ENCODE measurements at regions not wholly inside any gene's neighbourhood (a gene's known extent, or its start where the extent isn't known, plus 50 kb on each side); places are given as distances from the start of the nearest gene placed in this dataset.
"Not testable (repeated sequence)": the region's sequence is repeated elsewhere in the genome, so short reads cannot be mapped to it uniquely, and the experiment has no call there.

DNA sequence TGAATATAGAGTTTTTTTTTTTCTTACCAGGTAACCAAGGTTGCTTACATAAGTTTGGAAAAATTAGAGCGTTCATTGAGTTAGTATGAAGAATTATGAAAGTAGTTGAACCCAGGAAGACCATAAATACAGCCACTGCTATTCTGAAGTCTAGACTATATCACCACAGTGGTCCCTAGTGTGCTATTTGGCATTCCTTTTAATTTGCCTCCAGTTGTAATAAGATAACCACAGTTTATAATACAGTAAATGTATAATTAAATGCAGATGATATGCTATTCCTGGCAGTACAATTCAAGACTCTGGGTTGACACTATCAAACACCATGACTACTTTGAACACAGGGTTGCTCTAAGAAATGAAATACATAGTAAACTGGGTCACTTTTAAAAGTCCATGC is 270.5 kb downstream of the BRINP2 start:
- FAIRE-seq, result no peak

DNA sequence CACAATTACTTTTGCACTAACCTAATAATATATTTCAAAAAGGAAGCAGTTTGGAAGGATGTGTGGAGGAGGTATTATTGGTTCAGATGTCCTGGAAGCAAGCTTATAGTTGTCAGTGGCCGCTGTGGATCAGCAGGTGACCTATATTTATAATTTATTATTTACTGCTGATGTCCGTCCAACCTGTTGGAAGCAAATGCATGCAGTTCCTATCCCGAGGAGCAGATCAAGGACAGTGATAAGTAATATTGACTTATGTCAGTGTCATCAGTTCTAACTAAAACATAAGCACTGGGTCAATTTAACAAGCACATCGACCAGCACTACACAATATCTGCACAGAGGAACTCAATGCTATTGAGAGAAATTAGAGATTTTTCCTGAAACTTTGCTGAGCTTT is 270.1 kb downstream of the BRINP2 start:
- FAIRE-seq (no peak), DNase-seq (ENCODE audit: low spot score in 2 of 2) (no peak)

More for the DNA sequence above, 270.5 kb downstream of the BRINP2 start:
- DNase-seq (ENCODE audit: low spot score in 2 of 2), result no peak

DNA sequence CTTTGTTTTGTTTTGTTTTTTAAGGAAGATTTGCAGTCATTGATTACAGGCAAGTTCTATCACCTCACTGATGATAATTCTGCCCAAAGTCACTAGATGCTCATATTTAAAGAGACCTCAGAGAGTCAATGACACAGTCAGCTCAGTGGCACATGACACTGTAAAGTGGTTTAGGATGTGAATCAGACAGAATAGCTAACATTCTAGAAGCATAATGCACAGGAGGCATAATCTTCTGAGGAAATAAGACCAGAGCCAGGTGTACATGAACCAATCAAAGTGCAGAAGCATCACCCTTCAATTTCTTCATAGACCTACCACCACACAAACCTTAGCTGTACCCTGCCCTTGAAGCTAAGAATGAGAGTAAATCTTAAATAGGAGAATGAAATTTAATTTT is 268.5 kb downstream of the BRINP2 start:
- no peak for FAIRE-seq
- no peak for DNase-seq (ENCODE audit: low spot score in 2 of 2)

DNA sequence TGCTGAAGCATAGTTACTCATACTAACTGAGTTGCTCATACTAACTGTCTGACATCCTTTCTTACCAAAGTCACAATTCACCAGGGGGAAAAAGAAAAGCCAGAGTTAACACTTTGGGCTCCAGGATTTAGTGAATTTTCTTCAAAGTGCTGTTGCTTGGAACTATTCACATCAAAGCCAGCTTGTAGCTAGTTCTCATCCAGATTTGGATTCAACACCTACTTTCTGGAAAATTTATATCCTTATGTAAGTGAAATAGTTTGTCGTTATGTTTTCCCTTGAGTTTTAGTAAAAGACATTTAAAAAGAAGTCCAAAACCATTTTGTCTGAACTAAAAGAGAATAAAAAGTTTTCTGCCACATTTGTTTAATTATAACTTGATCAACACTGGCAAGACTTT is 264.6 kb downstream of the BRINP2 start:
- no peak for DNase-seq (ENCODE audit: low spot score in 2 of 2)

DNA sequence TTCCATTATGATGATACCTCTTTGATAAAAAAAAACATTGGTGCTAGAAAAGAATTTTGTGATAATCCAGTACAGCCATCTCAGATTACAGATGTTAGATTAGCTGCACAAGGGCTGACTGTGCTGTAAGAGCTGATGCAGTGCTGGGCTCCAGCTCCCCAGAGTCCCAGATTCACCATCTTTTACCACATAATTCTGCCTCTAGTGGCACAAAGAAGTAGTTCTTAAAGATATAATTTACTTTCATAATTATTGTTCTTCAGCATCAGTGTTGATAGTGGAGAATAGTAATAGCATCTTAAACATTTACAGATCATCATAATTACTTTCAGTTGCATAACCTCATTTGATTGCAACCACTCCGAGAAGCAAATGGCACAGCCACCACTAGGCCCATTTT is 262.1 kb downstream of the BRINP2 start:
- DNase-seq (ENCODE audit: low spot score in 2 of 2) (no peak), FAIRE-seq (no peak)

More for the DNA sequence above, 264.6 kb downstream of the BRINP2 start:
- no peak for FAIRE-seq

DNA sequence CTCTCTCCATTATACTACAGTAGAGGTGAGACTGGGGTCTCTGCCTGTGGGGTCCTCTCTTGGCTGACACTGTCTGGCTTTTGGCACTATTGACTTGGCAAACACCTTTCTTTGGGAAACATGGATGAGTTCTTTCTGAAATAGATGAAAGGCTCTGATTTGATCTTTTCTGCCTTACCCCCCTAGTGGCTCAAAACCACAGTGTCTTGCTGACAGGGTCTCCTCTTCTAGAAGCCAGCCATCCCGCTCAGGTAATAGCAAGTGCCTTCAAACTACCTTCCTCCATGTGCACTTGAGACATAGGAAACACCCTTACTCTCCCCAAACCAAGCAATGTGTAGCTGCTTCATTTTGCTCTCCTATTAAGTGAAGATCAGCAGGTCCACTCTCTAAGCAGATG is 260.4 kb downstream of the BRINP2 start:
- FAIRE-seq (no peak), DNase-seq (ENCODE audit: low spot score in 2 of 2) (no peak)

DNA sequence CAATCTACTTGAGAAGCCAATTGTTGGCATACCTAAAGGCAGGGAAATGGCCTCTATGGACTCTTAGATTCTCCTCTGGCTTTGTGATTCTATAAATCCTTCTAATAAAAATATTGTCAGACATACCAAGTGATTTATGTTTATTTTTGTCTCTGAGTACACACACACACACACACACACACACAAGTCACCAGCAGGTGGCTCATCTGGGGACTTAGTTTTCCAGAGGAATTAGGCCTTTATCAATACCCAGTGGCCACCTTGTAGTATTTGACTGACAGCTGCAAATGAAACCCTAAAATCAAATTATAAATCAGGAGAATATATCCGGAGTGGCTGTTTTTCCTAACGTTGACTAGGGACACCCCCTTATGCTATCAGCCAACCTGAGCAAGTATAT is 258.5 kb downstream of the BRINP2 start:
- FAIRE-seq (no peak), DNase-seq (ENCODE audit: low spot score in 2 of 2) (no peak)

DNA sequence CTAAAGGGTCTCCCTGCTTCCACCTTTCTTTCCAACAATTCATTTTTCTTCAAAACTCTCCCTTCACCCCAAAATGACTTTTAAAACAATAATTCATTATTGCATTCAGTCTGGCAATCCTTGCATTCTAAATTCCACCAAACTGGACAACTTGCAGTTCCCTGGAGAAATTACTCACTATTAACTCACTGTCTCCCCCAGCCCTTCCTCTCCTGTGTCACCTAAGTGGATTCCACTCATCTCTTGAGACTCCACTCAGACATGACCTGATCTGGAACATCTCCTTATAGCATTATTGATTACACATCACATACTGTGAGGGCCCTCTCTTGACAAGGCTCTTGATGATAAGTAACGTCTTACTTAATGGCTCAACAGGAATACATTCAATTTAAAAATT is 257.1 kb downstream of the BRINP2 start:
- DNase-seq (ENCODE audit: low spot score in 2 of 2), result no peak
- no peak for FAIRE-seq

DNA sequence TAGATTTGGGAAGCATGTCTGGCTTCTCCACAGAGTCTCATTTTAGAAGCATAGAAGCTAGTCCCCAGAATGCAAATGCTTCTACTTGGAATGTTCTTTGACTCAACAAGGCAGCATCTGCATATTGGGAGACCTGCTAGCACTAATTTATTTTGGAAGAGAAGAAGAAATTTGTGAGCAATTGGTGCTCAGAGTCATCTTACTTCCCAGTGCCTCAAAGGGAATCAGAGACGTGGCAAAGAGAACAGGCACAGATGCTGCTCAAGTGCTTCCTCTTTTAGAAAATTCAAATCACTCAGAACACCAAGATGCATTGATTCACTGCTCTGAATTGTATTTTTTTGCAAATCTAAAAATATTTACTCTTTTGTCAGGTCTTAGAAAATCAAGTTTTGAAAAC is 255.7 kb downstream of the BRINP2 start:
- DNase-seq (ENCODE audit: low spot score in 2 of 2) (no peak), FAIRE-seq (no peak)

DNA sequence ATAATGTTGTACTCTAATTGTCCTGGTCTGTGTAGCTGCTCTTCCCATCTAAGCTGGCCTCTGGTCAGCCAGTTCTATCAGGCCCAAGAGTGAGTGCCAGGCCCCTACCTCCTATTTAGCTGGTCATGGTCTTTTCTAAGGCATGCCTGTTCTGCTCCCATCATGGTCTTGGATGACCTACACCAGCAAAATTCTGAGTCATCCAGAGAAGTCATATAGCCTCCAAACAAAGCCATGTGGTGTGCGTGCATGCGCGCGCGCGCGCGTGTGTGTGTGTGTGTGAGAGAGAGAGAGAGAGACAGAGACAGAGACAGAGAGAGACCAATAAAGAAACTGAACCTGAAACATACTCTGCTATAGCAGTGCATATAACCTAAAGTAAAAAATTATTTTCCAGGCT is 254.4 kb downstream of the BRINP2 start:
- DNase-seq (ENCODE audit: low spot score in 2 of 2), result no peak
- FAIRE-seq, result no peak

DNA sequence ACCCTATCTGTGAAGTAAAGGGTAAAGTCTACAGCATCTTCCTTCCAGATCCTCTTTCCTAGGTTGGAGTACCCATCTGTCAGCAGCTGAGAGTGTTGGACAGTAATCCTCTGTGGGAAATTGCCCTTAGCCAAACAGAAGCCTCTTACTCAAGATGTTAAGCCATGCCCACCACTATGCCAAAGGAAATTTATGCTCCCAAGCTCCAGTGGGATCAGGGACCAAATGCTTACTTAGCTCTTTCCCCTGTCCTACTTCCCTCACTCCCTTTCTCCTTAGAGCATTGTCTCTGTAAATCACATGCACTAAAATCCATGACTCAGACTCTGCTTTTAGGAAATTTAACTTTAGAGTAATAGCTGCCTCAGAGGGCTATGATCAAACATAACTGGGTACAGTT is 254.0 kb downstream of the BRINP2 start:
- FAIRE-seq (no peak), DNase-seq (ENCODE audit: low spot score in 2 of 2) (no peak)

DNA sequence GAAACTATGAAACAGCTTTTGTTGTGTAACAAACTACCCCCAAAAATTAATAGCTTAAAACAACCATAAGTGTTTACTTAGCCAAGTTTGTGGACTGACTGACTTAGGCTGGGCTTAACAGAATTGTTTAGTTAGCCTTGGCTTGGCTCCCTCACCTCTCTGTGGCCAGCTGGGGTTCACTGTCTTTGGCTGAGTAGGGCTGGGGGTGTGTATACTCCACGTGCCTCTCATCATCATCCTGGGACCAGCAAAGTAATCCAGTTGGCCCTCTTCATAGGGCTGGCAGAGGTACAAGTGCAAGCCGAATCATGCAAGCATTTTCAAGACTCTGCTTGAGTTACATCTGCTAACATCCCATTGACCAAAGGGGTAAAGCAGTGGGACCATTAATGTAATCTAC is 252.3 kb downstream of the BRINP2 start:
- no peak for FAIRE-seq
- DNase-seq (ENCODE audit: low spot score in 2 of 2), result no peak

DNA sequence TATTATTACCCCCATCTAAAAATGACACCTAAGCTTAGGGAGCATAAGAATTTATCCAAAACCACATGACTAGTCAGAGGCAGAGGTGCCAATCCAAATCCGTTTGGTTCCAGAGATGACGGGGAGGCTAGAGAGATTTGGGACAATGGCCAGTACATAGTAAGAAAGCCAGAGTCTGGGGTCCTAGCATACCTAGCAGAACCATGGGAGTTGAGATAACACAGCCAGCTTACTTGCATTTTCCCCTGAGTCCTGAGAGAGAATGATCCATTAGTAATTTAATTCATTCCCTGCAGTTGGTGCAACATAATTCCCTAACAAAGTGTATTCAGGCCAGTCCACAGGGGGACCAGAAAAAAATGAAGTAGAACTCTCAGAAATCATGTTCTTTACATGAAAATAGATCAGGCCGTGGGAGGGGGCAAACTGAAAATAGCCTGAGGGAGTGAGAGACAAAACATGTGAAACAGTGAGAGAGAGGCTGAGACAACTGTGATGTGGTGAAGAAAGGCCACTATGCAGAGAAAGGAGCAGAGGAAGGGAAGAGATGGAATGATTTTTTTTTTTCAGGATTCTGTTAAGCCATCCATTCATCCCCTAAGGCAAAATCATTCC is 243.3 kb downstream of the BRINP2 start:
- DNase-seq (ENCODE audit: low spot score in 2 of 2), result no peak
- no peak for FAIRE-seq

DNA sequence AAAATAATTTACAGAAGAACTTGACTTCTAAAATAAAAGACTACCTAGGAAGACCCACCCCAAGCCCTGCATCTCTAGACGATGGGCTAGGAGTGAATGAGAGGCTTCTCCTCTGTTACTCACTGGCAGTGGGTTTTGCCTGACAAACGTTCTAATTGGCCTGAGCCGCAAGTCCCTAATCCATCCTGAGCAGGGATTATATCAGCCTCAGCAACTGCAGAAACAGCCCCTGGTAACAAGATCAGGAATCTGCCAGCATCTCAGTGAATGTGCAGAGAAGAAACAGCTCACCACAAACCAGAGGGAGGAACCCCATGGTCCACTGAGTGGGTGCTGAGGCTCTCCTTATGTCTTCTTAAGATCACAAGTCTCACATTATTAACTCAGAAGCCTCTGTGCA is 240.6 kb downstream of the BRINP2 start:
- DNase-seq (ENCODE audit: low spot score in 2 of 2) (no peak), FAIRE-seq (no peak)

DNA sequence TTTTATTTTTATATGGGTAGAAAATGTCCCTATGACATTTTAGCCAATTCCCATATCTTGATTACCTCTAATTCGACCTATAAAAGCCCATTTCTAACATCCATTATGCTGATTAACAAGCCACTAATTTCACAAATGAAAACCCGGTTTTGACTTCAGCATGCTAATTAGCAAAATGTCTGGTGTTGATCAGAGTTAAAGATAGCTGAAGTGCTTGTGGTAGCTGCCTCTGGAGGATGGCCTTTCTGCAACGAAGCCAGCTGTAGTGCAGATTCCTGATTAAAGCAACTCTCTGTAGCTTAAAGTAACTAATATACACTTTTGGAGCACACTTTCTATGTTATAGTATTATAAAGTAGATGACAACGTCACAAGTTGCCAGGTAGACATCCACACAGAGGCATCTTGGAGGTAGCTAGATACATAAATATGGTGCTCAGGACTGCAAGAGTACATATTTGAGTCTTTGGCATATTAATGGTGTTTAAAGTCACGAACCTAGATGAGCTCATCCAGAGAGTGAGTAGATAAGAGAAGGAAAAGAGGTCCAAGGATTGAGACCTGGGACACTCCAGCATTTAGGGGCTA is 239.5 kb downstream of the BRINP2 start:
- no peak for FAIRE-seq
- DNase-seq (ENCODE audit: low spot score in 2 of 2), result no peak

DNA sequence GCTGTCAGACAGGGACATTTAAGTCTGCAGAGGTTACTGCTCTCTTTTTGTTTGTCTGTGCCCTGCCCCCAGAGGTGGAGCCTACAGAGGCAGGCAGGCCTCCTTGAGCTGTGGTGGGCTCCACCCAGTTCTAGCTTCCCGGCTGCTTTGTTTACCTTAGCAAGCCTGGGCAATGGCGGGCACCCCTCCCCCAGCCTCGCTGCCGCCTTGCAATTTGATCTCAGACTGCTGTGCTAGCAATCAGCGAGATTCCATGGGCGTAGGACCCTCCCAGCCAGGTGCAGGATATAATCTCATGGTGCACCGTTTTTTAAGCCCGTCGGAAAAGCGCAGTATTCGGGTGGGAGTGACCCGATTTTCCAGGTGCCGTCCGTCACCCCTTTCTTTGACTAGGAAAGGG is 235.6 kb downstream of the BRINP2 start:
- not testable (repeated sequence) for DNase-seq (ENCODE audit: low spot score in 2 of 2)

DNA sequence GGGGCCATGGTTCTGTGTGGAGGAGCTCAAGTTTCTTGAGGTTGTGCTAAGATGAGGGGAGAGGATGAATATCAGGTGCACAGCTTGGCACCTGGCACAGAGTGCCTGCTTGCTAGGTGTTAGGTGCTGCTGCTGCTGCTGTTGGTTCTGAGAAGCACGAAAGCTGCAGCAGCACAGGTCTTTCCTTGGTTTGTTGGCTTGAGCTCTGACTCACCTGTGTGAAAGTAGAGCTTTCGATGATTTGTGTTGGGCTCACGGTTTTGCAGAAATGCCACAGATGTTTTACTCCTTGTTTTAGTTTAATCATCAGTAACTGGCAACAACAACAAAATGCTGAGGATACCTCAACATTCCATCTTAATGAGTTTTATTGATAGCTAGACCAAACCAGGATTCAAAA is 221.6 kb downstream of the BRINP2 start:
- no peak for DNase-seq (ENCODE audit: low spot score in 2 of 2)
- FAIRE-seq, result no peak

More for the DNA sequence above, 235.6 kb downstream of the BRINP2 start:
- not testable (repeated sequence) for FAIRE-seq

DNA sequence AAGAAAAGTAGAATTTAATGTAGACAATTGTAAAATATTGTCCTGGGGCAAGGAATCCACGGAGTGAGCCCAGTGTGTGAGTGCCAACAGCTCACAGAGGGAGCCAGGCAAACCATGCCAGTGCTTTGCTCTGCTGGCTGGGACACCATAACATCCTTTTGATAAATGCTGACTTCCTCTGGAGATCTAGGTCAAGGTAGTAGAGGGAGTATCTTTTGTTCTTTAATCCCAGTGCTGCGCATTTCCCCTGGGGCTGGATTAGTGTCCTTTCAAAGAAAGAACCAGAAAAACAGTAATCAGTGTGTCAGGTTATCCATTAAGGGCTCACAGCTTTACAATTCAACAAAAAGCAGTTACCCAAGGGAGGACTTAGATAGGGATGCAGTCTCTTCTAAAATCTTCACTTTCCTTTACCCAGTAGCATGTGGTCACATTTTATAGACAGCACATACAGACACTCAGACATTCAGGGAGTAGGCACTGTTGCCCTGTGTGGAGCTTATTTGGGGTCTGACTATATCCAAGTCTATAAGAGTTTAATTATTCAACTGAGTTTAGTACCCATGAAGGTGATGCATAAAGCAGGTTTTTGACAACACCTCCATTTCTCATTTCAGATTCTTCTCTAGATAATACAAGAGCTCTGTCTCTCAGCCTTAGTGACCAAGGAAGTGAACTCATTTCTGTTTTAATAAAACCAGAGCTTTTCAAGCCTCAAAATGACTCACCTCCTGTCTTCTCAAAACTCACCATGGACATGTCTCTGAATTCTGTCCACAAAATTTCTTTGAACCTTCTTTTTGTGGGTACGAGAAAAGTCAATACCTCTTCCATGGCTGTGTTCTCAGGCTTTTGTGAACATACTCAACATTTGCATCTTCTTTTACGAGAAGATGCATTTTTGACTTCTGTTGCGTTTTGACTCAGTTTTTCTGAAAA is 215.3 kb downstream of the BRINP2 start:
- FAIRE-seq (no peak), DNase-seq (ENCODE audit: low spot score in 2 of 2) (no peak)

DNA sequence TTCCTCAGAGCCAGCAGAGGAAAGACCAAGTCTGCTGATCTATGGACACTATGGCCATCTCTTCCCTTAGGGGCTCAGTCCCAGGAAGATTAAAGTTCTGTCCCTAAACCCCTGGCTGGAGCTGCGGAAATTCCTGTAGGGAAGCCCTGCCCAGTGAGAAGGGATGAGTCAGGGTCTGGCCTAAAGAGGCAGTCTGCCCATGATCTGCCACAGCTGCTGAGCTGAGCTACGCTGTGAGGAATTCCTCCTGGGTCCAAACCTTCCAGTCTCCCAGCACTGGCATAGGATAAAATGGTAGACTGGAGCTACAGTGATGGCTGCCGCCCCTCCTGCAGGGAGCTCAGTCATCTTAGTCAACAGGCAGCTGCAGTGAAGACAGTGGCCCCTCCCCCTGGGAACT is 213.7 kb downstream of the BRINP2 start:
- FAIRE-seq, result no peak
- no peak for DNase-seq (ENCODE audit: low spot score in 2 of 2)

DNA sequence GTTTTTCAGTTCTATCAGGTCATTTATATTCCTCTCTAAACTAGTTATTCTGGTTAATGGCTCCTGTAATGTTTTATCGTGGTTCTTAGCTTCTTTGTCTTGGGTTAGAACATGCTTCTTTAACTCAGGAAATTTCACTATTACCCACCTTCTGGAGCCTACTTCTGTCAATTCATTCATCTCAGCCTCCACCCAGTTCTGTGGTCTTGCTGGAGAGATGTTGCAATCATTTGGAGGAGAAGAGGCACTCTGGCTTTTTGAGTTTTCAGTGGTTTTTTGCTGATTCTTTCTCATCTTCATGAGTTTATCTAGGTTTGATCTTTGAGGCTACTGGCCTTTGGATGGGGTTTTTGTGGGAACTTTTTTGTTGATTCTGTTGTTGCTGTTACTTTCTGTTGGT is 213.0 kb downstream of the BRINP2 start:
- FAIRE-seq, result no peak
- no peak for DNase-seq (ENCODE audit: low spot score in 2 of 2)

DNA sequence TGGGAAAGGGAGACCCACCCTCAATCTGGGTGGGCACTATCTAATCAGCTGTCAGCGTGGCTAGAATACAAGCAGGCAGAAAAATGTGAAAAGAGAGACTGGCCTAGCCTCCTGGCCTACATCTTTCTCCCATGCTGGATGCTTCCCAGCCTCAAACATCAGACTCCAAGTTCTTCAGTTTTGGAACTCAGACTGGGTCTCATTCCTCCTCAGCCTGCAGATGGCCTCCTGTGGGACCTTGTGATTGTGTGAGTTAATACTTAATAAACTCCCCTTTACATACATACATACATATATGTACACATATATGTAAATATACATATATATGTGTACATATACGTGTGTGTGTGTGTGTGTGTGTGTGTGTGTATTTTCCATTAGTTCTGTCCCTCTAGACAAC is 207.1 kb downstream of the BRINP2 start:
- FAIRE-seq (no peak), DNase-seq (ENCODE audit: low spot score in 2 of 2) (no peak)

DNA sequence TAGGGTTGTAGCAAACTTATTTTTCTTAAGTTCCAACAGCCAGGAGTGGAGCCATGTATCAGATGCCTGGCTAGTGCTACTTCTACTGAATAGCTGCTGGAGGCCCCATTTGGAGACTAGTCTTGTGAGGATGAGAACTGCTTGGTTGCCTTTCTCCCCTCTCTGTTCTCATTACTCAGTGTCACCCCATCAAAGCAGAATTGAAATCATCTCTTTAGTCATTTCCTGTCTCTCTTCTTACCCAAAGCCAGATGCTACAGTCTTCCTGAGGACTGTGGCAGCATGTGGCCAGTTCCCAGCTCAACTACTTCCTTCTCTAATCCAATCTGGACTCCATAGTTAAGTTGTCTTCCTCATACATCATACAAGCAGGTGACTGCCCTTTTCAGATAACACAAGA is 197.5 kb downstream of the BRINP2 start:
- DNase-seq (ENCODE audit: low spot score in 2 of 2), result no peak
- FAIRE-seq, result no peak
